ENCODE measurements at regions not wholly inside any gene's neighbourhood (a gene's known extent, or its start where the extent isn't known, plus 50 kb on each side); places are given as distances from the start of the nearest gene placed in this dataset.

DNA sequence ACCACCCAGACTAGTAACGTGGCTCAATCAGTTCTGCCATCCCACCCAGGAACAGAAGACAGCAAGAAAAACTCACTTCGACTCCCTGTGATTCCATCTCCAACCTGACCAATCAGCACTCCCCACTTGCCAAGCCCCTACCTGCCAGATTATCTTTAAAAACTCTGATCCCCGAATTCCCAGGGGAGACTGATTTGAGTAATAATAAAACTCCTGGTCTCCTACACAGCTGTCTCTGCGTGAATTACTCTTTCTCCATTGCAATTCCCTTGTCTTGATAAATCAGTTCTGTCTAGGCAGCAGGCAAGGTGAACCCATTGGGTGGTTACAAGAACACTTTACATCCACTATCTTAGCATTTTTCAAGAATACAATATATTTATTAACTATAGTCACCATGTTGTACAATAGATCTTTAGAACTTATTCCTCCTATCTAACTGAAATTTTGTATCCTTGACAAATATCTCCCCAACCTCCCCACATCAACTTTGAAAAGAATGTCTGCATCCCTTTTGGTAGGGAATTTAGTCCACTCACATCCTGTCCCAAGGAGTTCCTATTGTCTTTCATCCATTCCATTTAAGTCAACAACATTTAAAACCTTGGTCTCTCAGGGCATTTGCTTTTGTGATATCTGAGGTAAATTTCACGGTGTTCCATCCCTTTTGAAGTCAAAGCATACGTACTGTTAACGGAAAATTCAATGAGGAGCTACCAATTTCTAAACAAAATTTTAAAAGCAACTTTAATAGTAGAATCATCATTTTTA lies 163.7 kb downstream of the MACC1 start (continued):
- TF ChIP-seq ELK4 (IDR thresholded peaks at IDR 0.05; ENCODE audit: borderline replicate concordance, low read depth, low read length): no peak
- no peak for TF ChIP-seq ZNF677 (tag by site-specific recombination; IDR thresholded peaks at IDR 0.05)
- no peak for TF ChIP-seq ZNF311 (tag by site-specific recombination; IDR thresholded peaks at IDR 0.05; ENCODE audit: borderline replicate concordance)
- TF ChIP-seq ZNF747 (tag by site-specific recombination; IDR thresholded peaks at IDR 0.05): no peak
- no peak for TF ChIP-seq ZNF248 (tag by site-specific recombination; IDR thresholded peaks at IDR 0.05)
- TF ChIP-seq ZNF792 (tag by site-specific recombination; IDR thresholded peaks at IDR 0.05): no peak
- TF ChIP-seq, protein P1, sequence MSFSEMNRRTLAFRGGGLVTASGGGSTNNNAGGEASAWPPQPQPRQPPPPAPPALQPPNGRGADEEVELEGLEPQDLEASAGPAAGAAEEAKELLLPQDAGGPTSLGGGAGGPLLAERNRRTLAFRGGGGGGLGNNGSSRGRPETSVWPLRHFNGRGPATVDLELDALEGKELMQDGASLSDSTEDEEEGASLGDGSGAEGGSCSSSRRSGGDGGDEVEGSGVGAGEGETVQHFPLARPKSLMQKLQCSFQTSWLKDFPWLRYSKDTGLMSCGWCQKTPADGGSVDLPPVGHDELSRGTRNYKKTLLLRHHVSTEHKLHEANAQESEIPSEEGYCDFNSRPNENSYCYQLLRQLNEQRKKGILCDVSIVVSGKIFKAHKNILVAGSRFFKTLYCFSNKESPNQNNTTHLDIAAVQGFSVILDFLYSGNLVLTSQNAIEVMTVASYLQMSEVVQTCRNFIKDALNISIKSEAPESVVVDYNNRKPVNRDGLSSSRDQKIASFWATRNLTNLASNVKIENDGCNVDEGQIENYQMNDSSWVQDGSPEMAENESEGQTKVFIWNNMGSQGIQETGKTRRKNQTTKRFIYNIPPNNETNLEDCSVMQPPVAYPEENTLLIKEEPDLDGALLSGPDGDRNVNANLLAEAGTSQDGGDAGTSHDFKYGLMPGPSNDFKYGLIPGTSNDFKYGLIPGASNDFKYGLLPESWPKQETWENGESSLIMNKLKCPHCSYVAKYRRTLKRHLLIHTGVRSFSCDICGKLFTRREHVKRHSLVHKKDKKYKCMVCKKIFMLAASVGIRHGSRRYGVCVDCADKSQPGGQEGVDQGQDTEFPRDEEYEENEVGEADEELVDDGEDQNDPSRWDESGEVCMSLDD (tag by site-specific recombination; IDR thresholded peaks at IDR 0.05): no peak
- no peak for TF ChIP-seq ZNF645 (tag by site-specific recombination; IDR thresholded peaks at IDR 0.05)
- no peak for TF ChIP-seq SP3 (tag by site-specific recombination; IDR thresholded peaks at IDR 0.05)

DNA sequence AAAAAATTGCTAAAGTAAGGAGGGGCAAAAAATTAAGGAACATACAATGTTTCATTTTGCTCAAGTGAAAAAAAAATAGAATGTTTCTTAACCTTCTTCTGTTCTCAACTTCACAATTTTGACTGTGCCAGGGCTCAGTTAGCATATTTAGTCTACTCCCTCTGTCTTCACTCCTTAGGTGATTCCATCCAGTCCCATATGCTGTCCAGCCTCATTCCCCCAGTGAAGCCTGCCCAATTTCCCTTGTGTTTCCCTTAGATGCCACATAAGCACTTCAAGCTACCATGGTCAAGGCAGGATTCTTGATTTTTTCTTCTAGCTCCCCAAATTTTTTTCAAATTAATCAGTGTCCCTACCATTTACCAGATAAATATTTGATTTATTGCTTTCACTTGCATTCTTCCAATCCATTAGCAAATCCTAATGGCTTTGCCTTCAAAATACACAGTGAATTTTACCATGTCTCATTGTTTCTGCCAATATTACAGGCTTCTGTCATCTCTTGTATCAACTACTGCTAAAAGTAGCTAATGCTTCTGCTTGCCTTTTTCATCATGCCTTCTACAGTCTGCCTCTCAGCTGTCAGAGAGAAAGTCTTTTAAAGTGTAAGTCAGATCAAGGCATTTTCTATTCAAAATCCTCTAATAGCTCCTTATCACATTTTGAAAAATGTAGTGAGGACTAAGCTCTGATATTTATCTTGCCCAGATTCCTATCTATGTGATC lies 166.8 kb downstream of the MACC1 start:
- POLR2A ChIA-PET: no interaction called here
- H3K27ac ChIP-seq (ENCODE audit: extremely low read depth, low read depth, low read length): no peak overlapping the region
- TF ChIP-seq ZNF600 (tag by site-specific recombination; IDR thresholded peaks at IDR 0.05) (no peak), ZNF302 (tag by site-specific recombination; IDR thresholded peaks at IDR 0.05; ENCODE audit: low read depth) (no peak), ZSCAN4 (tag by site-specific recombination; IDR thresholded peaks at IDR 0.05) (no peak), ZNF16 (tag by site-specific recombination; IDR thresholded peaks at IDR 0.05; ENCODE audit: low read depth) (no peak), FEZF1 (tag by site-specific recombination; IDR thresholded peaks at IDR 0.05) (no peak), ZNF677 (tag by site-specific recombination; IDR thresholded peaks at IDR 0.05) (no peak), ZBTB44 (tag by site-specific recombination; IDR thresholded peaks at IDR 0.05) (no peak), ZNF530 (tag by site-specific recombination; IDR thresholded peaks at IDR 0.05; ENCODE audit: low read depth) (no peak), GLIS2 (tag by site-specific recombination; IDR thresholded peaks at IDR 0.05) (no peak), ZFP37 (tag by site-specific recombination; IDR thresholded peaks at IDR 0.05) (no peak), ZNF580 (tag by site-specific recombination; IDR thresholded peaks at IDR 0.05) (no peak), YY1 (tag by site-specific recombination; IDR thresholded peaks at IDR 0.05) (no peak)
- TF ChIP-seq, protein P2, sequence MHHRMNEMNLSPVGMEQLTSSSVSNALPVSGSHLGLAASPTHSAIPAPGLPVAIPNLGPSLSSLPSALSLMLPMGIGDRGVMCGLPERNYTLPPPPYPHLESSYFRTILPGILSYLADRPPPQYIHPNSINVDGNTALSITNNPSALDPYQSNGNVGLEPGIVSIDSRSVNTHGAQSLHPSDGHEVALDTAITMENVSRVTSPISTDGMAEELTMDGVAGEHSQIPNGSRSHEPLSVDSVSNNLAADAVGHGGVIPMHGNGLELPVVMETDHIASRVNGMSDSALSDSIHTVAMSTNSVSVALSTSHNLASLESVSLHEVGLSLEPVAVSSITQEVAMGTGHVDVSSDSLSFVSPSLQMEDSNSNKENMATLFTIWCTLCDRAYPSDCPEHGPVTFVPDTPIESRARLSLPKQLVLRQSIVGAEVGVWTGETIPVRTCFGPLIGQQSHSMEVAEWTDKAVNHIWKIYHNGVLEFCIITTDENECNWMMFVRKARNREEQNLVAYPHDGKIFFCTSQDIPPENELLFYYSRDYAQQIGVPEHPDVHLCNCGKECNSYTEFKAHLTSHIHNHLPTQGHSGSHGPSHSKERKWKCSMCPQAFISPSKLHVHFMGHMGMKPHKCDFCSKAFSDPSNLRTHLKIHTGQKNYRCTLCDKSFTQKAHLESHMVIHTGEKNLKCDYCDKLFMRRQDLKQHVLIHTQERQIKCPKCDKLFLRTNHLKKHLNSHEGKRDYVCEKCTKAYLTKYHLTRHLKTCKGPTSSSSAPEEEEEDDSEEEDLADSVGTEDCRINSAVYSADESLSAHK (tag by site-specific recombination; IDR thresholded peaks at IDR 0.05): no peak
- H3K4me1 ChIP-seq (ENCODE audit: control insufficient read depth, insufficient read depth, low read length): no peaks in the 10 kb centered on the region
- H3K9me3 ChIP-seq (ENCODE audit: control insufficient read depth, insufficient read depth, low read depth, low read length): no peaks in the 10 kb centered on the region
- no peaks in the 10 kb centered on the region for H3K36me3 ChIP-seq (ENCODE audit: control insufficient read depth in 2 of 2, insufficient read depth in 1 of 2, low read length in 2 of 2)
- CTCF ChIA-PET: interaction anchor here (0.6 to 1.2 kb wide), 3 partner anchors 10 to 535 kb away, joined by 3 read pairs; no protein-coding TSS in a partner anchor
- H3K4me3 ChIP-seq (ENCODE audit: low read depth, low read length): no peak overlapping the region

Data from HEK293 (cell line).